ENCODE measurements at regions not wholly inside any gene's neighbourhood (a gene's known extent, or its start where the extent isn't known, plus 50 kb on each side); places are given as distances from the start of the nearest gene placed in this dataset.
"Not testable (repeated sequence)": the region's sequence is repeated elsewhere in the genome, so short reads cannot be mapped to it uniquely, and the experiment has no call there.

DNA sequence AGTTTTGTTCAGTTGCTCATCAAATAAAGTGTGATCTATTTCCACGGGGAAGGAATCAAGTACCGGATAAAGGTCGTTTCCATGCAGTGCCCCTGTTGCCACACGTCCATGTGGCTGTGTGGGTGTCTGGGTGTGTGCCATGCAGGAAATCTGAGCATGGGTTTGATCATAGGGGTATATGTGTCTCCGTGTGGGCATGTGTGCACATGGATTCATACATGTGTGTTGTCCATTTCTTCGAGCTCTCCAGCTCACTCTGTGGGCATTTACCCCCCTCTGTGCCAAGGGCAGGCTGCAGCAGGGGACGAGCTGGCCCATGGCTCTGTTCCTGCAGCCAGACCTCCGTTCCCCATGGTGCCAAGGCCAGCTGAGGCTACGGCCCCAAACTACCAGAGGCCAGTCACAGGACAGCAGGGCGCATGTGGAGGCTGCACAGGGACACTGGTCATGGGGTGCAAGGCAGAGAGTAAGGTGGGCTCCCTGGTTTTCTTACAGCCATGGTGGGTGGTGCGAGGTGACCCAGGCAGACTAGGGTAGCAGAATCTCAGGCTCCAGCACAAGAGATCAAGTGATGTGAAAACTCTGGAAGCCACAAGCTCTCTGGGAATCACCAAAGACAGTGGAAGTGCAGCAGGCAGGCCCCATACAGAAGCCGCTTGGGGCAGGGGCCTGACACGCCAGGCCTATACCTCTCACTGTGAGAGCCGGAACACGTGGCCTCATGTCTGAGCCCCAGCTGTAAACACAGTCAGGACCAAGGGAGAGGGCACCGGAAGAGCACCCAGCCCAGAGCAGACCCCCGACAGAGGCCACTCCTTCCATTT lies 66.4 kb upstream of the RAB6C start:
- no peak for DNase-seq (ENCODE audit: low spot score)
- intact Hi-C loops (cut with DNase I): loop anchor here in 1 of 2 donors (10.0 kb wide), 1 partner anchor 368 kb away; no protein-coding TSS in a partner anchor

DNA sequence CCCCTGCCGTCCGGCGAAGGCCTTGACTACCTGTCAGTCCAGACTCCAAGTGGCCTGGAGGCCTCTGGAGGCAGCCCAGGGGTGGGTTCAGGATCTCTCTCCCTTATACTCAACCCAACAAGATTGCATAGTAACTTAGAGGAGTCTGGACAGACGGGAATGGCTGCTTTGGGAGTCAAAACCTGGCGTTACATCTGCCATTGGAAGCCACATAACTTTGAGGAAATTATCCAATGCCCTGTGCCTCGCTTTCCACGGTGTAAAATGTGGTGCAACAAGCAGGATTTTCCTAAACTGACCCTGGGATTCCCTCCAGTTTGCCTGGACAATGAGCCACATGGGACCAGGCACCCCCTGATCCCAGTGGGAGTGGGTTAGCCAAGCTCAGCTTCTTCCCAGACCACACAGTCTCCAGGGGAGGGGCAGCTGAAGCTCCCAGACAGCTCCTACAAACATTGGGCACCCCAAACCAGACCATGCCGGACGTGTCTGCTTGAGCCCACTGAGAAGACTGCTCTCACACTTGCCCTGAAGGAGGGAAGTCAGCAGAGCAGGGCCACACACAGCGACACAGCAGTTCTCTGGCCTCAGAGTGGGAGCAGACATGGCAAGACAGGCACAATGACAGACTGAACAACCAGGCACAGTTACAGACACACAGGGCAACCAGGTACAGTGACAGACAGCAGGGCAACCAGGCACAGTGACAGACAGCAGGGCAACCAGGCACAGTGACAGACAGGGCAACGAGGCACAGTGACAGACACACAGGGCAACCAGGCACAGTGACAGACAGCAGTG lies 65.6 kb upstream of the RAB6C start:
- intact Hi-C loops (cut with DNase I): loop anchor here in 1 of 2 donors (10.0 kb wide), 1 partner anchor 369 kb away; no protein-coding TSS in a partner anchor
- DNase-seq (ENCODE audit: low spot score): no peak

DNA sequence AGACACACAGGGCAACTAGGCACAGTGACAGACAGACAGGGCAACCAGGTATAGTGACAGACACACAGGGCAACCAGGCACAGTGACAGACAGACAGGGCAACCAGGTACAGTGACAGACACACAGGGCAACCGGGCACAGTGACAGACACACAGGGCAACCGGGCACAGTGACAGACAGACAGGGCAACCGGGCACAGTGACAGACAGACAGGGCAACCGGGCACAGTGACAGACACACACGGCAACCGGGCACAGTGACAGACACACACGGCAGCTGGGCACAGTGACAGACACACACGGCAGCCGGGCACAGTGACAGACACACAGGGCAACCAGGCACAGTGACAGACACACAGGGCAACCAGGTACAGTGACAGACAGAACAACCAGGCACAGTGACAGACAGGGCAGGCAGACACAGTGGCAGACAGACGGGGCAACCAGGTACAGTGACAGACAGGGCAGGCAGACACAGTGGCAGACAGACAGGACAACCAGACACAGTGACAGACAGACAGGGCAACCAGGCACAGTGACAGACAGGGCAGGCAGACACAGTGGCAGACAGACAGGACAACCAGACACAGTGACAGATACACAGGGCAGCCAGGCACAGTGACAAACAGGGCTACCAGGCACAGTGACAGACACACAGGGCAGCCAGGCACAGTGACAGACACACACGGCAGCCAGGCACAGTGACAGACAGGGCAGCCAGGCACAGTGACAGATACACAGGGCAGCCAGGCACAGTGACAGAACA lies 64.7 kb upstream of the RAB6C start:
- DNase-seq (ENCODE audit: low spot score): no peak
- intact Hi-C loops (cut with DNase I): loop anchor here in 1 of 2 donors (10.0 kb wide), 1 partner anchor 370 kb away; no protein-coding TSS in a partner anchor

DNA sequence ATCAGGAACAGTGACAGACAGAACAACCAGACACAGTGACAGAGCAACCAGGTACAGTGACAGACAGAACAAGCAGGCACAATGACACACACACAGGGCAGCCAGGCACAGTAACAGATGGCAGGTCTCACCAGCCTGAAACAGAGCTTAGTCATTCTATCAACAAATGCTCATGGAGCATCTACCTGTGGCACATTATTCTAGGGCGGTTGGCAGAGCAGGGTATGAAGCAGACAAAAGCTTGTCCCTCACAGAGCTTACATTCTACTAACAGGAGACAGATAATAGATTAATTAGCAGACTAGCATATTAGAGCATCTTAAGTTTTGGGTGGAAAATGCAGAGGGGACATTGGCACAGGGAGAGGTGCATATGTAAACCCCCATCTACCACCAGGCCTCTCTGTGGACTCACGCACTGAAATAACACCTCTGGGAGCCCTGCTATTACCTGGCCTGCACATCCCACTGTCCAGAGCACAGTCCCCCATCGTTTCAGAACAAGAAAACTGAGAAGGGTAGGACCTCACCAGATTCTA lies 64.1 kb upstream of the RAB6C start:
- no peak for DNase-seq (ENCODE audit: low spot score)
- intact Hi-C loops (cut with DNase I): loop anchor here in 1 of 2 donors (10.0 kb wide), 1 partner anchor 371 kb away; no protein-coding TSS in a partner anchor

DNA sequence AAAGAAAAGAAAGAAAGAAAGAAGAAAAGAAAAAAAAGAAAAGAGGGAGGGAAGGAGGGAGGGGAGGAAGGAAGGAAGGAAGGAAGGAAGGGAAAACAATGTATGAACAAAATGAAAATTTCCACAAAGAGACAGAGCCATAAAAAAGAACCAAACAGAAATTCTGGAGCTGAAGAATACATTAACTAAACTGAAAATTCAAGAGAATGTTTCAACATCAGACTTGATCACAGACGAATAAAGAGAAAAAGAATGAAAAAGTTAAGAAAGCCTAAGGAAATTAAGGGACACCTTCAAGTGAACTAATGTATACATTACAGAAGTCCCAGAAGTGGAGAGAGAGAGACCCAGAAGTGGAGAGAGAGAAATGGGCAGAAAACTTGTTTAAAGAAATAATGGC lies 60.9 kb upstream of the RAB6C start:
- no peak for DNase-seq (ENCODE audit: low spot score)
- intact Hi-C loops (cut with DNase I): loop anchor here in 1 of 2 donors (10.0 kb wide), 1 partner anchor 374 kb away; no protein-coding TSS in a partner anchor

DNA sequence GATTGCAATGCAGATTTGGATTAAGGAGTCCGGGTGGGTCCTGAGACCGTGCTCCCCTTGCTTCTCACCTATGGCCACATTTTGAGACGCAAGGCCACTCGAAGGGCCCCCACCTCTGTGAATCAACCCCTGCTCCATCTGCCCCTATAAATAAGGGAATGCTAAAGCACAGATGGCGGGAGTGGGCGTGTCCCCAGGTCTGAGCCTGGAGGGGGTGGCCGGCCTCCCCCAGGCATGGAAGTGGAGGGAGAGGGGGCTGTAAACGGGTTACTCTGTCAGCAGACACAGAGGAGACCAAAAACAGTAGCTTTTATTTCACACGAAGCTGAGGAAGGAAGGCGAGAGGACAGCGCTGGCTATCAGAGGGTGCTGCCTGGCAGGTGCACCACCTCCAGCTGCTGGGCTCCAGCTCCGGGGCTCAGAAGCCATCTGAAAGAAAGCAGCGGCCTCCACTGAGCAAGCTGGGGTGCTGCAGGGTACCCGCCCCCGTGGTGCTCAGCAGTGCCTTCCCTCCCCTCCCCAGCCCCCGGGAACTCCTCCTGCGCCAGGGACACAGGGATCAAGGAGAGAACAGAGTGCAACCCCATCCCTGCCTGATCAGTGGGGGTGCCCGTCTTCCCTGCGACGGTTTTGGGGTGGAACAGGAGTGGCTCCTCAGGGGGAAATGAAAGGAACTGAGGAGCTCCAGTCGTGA lies 56.7 kb upstream of the RAB6C start:
- intact Hi-C loops (cut with DNase I): no loop called here
- DNase-seq (ENCODE audit: low spot score): no peak

DNA sequence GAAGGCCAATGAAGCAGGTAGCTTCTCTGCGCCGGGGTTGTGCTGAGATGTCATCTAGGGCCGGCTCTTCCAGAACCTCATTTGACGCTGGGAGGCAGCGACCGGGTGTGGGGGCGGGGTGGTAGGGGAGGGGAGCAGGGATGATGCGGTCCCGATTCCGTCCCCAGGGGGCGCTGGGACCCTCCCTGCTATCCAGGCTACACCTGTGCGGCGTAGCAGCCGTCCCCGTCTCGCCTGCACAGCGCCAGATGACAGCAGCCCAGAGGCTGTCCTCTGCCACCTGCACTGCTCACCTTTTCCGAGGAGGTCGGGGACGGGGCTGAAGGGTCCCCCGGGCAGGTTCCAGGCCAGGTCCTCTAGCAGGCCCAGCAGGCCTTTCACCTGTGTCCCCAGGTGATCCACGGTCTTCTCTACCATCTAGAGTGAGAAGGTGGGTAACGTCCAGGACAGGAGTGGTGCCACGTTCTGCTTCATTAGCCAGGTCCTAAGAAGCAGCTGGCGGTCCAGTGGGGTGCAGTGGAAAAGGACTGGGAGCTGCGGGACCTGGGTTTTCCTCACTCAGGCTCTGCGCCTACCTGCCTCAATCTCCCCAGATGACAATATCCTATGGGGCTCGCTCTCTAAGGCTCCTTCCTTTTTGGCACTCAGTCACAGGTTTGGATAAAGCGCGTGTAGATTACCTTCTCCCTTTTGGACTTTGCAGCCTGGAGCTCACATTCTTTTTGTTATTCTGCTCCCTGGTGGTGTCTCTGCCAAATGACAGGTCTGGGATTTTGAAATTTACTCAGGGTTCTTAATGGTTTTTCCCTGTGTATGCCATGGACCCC lies 56.0 kb upstream of the RAB6C start:
- intact Hi-C loops (cut with DNase I): no loop called here
- no peak for DNase-seq (ENCODE audit: low spot score)

DNA sequence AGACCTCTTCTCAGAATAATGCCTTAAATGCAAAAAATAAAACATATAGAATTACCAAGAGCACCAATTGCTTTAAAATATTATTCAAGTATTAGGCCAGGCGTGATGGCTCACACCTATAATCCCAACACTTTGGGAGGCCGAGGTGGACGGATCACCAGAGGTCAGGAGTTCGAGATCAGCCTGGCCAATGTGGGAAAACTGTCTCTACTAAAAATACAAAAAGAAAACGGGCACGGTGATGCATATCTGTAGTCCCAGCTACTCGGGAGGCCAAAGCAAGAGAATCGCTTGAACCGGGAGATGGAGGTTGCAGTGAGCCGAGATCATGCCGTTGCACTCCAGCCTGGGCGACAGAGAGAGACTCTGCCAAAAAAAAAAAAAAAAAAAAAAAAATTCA lies 55.4 kb upstream of the RAB6C start:
- DNase-seq (ENCODE audit: low spot score); intact Hi-C loops (cut with DNase I): not testable (repeated sequence)

DNA sequence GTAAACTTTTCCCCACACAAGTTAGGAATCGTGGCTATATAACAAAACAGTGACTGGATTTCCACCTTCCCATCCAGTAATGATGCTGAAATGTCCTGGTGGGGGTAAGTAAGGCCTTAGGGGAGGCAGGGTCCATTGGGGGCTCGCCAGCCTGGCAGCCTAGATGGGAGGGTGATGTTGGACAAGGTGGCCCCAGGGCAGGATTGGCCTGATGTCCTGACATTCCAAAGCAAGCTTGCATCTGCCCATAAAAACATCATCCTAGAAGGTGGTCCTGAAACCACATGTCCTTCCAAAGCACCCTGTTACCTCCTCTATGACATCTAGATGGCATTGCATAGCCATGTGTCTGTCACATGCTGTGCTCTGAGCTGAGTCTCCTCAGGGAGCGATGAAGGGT lies 54.1 kb upstream of the RAB6C start:
- intact Hi-C loops (cut with DNase I): no loop called here

DNA sequence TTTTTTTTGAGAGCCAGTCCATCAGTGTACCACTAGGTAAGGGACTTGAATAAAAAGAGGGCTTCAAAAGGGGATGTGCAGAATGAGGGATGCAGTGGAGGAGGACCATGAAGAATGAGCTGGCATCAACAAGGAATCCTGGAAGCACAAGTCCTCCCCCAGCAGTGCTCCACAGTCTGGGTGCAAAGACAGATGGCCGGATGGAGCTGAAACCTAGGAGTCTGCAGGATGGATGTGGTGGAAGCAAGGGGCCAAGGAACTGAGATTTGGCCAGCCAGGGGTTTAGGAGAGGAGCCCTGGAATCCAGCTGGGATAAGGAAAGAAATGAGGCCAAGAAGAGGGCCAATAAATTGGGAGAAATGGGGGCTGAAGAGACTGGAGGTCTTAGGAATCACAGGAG lies 51.8 kb upstream of the RAB6C start:
- DNase-seq (ENCODE audit: low spot score): no peak
- intact Hi-C loops (cut with DNase I): no loop called here

More for the DNA sequence above, 54.1 kb upstream of the RAB6C start:
- no peak for DNase-seq (ENCODE audit: low spot score)

DNA sequence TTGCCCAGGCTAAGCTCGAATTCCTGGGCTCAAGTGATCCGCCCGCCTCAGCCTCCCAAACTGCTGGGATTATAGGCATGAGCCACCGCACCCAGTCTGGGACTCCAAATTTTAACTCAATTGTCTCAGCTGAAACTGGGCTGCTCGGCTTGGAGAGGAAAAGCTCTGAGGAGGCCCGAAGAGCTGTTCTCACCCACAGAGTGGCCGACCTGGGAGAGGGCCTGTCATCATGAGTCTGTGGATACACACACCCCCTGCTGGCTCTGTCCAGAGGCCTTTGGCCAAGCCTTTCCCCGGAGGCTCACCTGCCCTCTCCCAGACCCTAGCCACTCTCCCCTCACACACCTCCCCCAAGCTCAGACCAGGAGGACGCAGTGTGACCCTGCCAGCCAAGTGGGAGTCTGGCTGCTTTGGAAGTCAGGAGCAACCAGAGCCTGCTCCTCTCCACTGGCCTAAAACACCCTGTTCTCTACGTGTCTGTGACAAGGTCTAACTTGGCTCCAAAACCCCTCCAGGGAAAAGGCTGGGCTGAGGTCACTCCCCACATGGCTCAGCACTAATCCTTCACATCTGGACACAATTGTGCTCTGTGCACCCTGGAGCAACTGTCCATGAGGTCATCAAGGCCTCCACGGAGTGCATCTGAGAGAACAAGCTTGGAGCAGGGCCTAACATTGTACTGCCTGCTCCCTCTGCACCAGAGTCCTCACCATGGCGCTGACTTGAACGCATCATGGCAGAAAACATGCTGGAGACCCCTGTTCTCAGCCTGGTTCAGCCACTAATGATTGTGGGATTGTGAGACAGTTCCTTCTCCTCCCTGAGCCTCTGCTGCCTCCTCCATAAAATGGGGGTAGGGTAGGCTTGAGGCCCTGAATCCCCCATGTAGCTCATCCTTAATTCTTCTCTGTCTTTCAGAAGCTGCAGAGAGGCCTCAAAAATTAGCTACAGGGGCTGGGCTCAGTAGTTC lies 49.9 kb upstream of the RAB6C start:
- intact Hi-C loops (cut with DNase I): no loop called here

More for the DNA sequence above, 49.9 kb upstream of the RAB6C start:
- DNase-seq (ENCODE audit: low spot score): no peak

Data from posterior vena cava (tissue), 2 donors.